ENCODE measurements at regions not wholly inside any gene's neighbourhood (a gene's known extent, or its start where the extent isn't known, plus 50 kb on each side); places are given as distances from the start of the nearest gene placed in this dataset.

- TF ChIP-seq, protein P1, sequence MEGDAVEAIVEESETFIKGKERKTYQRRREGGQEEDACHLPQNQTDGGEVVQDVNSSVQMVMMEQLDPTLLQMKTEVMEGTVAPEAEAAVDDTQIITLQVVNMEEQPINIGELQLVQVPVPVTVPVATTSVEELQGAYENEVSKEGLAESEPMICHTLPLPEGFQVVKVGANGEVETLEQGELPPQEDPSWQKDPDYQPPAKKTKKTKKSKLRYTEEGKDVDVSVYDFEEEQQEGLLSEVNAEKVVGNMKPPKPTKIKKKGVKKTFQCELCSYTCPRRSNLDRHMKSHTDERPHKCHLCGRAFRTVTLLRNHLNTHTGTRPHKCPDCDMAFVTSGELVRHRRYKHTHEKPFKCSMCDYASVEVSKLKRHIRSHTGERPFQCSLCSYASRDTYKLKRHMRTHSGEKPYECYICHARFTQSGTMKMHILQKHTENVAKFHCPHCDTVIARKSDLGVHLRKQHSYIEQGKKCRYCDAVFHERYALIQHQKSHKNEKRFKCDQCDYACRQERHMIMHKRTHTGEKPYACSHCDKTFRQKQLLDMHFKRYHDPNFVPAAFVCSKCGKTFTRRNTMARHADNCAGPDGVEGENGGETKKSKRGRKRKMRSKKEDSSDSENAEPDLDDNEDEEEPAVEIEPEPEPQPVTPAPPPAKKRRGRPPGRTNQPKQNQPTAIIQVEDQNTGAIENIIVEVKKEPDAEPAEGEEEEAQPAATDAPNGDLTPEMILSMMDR (IDR thresholded peaks at IDR 0.05; ENCODE audit: poor library complexity, severe bottlenecking): no peak
- TF ChIP-seq POLR2AphosphoS5 (IDR thresholded peaks at IDR 0.05) (no peak), EP300 (conservative IDR thresholded peaks at IDR 0.05; ENCODE audit: poor library complexity, severe bottlenecking) (no peak), SMC3 (conservative IDR thresholded peaks at IDR 0.05; ENCODE audit: poor library complexity) (no peak)
Measured at GRCh38 chr3:128559486-128560225, 66.7 kb upstream of the GATA2 start.
